GM12865 (cell line): ENCODE measurements at regions not wholly inside any gene's neighbourhood (a gene's known extent, or its start where the extent isn't known, plus 50 kb on each side); places are given as distances from the start of the nearest gene placed in this dataset.

Source experiments
- DNase-seq: peaks from one replicate; pipeline ENCODE4 v3.0.0; 2010; ENCODE audit warnings: low read depth
- H3K4me3 ChIP-seq: 2 replicates; pipeline ENCODE4 v1.5.1; 2011; ENCODE audit warnings: mild to moderate bottlenecking, low read depth, low read length, control low read depth
- TF ChIP-seq, protein P1 (sequence below): IDR thresholded peaks from 2 replicates; pipeline ENCODE4 v1.5.1; 2011; ENCODE audit warnings: low read length, control low read depth, low read depth, inconsistent platforms; ENCODE audit not compliant: insufficient read depth; ENCODE audit errors: missing control alignments

DNA sequence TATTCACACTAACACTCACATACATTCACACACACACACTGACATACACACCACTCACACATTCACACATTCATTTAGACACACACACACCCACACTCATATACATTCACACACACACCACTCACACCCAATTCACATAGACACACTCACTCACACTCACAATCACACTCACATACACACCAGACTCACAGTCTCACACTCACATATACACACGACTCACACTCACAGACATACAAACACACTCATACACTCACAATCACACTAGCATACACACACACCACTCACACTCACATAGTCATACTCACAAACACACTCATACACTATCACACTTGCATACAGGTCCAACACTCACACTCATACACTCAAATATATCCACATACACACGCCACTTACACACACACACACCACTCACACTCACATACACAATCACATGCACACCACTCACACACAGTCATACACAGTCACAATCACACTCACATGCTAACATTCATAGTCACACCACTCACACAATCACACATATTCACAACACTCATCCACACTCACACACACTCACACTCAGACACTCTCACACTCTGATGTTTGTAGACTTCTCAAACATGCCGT is 312.6 kb downstream of the SFMBT2 start:
- no peak overlapping the region for H3K4me3 ChIP-seq
- no peak for DNase-seq
- TF ChIP-seq, protein P1, sequence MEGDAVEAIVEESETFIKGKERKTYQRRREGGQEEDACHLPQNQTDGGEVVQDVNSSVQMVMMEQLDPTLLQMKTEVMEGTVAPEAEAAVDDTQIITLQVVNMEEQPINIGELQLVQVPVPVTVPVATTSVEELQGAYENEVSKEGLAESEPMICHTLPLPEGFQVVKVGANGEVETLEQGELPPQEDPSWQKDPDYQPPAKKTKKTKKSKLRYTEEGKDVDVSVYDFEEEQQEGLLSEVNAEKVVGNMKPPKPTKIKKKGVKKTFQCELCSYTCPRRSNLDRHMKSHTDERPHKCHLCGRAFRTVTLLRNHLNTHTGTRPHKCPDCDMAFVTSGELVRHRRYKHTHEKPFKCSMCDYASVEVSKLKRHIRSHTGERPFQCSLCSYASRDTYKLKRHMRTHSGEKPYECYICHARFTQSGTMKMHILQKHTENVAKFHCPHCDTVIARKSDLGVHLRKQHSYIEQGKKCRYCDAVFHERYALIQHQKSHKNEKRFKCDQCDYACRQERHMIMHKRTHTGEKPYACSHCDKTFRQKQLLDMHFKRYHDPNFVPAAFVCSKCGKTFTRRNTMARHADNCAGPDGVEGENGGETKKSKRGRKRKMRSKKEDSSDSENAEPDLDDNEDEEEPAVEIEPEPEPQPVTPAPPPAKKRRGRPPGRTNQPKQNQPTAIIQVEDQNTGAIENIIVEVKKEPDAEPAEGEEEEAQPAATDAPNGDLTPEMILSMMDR = no peak

DNA sequence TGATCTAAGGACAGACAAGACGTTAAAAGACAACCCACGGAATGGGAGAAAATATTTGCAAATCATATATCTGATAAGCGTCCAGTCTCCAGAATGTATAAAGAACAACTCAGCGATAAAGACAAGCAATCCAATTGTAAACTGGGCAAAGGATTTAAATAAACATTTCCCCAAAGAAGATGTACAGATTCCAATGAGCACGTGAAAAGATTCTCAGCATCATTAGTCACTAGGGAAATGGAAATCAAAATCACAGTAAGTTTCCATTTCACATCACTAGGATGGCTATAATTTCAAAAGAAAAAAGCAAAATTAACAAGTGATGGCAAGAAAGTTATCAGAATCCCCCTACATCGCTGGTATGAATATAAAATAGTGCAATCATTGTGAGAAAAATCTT is 316.1 kb downstream of the SFMBT2 start:
- H3K4me3 ChIP-seq = no peak overlapping the region
- DNase-seq = no peak
- TF ChIP-seq, protein P1 = no peak

DNA sequence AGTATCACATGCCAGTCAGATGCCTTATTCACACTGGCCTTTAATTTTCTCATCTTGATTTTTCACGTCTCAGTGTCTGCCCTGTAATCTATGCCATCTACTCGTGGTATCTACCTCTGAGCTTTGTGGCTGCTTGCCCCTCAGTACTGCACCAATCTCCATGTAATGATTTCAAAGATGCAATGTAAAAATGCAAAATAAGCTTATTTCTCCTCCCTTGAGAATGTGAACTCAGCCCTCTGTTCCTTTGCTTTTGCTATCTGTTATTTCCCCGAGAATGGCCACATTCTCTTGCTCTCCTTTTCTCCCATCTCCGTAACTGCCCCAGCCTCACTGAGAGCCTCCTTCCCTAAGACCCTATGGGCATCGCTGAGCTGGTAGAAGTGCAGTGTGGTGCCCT is 317.5 kb downstream of the SFMBT2 start:
- no peak overlapping the region for H3K4me3 ChIP-seq
- TF ChIP-seq, protein P1 = no peak
- DNase-seq = no peak

DNA sequence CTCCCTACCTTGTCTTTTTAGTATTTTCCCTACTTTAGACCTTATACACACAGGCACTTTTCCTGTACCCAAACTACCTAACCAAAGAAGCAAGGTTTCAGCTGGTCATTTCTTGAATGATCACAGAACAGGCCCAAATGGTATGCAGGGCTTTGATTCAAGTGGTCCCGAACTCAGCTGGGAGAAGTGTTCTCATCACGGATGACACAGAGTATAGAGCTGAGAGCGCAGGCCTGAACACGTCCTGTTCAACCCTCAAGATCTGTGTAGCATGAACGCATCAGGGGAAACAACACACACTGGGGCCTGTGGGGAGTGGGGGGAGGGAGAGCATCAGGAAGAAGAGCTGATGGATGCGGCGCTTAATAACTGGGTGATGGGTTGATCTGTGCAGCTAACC is 318.2 kb downstream of the SFMBT2 start:
- TF ChIP-seq, protein P1 = no peak
- no peak for DNase-seq

DNA sequence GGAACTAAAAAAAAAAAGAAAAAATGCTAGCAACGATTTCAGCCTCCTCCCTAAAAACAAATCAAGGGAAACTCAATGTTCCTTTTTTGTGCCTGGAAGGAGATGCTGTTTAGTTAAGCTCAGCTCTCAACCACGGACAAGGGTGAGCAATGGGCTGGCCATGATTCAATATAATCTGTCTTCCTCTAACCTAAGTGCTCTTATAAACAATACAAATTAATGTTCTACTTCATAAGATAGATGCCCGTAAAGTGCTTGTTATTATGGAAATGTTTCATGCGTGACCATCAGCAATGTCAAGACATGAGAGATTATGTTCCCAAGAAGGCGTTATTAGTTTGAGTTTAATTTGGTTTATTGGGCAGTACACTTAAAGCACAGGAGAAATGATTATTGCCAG is 320.3 kb downstream of the SFMBT2 start:
- no peak overlapping the region for H3K4me3 ChIP-seq
- DNase-seq = no peak
- TF ChIP-seq, protein P1 = no peak

More for the DNA sequence above, 318.2 kb downstream of the SFMBT2 start:
- no peak overlapping the region for H3K4me3 ChIP-seq

DNA sequence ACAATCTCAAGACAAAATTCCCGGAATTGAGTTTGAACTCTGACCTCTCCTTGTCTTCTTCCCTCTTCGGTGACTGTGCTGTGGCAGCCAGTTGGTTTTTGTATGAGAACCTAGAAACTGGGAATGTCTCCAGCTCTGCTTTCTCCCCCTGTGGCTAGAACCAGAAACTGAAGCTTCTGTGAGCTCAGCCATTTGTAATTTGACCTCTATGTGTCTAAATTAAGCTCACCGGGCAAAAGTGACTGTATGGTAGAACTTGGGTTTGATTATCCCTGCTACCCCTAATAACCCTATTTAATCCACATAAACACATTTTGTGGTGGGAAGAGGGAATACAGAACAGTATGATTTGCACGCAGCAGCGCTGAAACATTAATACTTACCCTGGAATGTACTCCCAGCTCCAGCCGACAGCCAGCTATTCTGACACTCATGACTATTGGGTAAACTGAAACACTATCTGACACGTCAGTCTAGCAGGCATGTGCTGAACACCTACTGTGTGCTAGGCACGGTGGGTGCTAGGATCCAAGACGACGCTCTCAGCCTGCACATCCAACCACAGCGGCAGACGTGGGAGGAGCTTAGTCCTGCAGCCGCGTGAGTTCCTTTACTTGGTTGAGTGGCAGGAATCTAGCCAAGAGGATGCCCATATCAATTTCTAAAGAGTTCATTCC is 324.8 kb downstream of the SFMBT2 start:
- TF ChIP-seq, protein P1 = no peak
- no peak for DNase-seq
- no peak overlapping the region for H3K4me3 ChIP-seq
